K562 (cell line): ENCODE measurements at regions not wholly inside any gene's neighbourhood (a gene's known extent, or its start where the extent isn't known, plus 50 kb on each side); places are given as distances from the start of the nearest gene placed in this dataset.

ENCODE experiments used
- ATAC-seq: fragments of 200-7000 bp; cut with Tn5 transposase; 3 replicates; pipeline ENCODE4 v1.9.1; 2020; ENCODE audit warnings: moderate library complexity
- BruUV-seq: library from RNA; stranded (reverse); fragments of 400-500 nt; replicated peaks from 2 replicates; lab custom pipeline; 2021; lab: Mats Ljungman, UMichigan
- CTCF ChIA-PET: fragments of 300-600 bp; formaldehyde crosslinking; extraction: SDS; loops from one replicate; lab custom pipeline; 2021; ENCODE audit warnings: low intra/inter-chr PET ratio; lab: Yijun Ruan, JAX
- POLR2A ChIA-PET: fragments of 300-600, 350-650 bp; sonication (Branson Sonifier 250); formaldehyde crosslinking; extraction: SDS; loops from one replicate; lab custom pipeline; 2021; ENCODE audit warnings: antibody characterized with exemption, inconsistent platforms; lab: Yijun Ruan, JAX
- DNase-seq, 4 experiments: peaks; one replicate each; pipeline versions ENCODE4 v3.0.0 to v3.0.0-alpha.2; 2011 to 2018; ENCODE audit warnings: low spot score in 3 of 4, mixed read lengths in 3 of 4; ENCODE audit errors: extremely low read depth in 1 of 4
- FAIRE-seq: peaks from 2 replicates; lab custom pipeline; 2011; peaks lifted over from hg19 to GRCh38; lab: Jason Lieb, UNC
- H2AFZ ChIP-seq: 2 replicates; pipeline ENCODE4 v1.6.0; 2011; ENCODE audit warnings: low read depth, low read length, control low read depth, inconsistent platforms
- H3K27ac ChIP-seq: fragments of 200-600 bp; 3 replicates; pipeline ENCODE4 v1.8.0; 2011; ENCODE audit warnings: low read depth, mild to moderate bottlenecking, control low read depth, inconsistent platforms, low read length, moderate library complexity, mixed read lengths; ENCODE audit errors: extremely low read depth
- H3K27me3 ChIP-seq, 2 experiments: fragments of 300-600 bp in 1 of 2; 2 replicates in 1 of 2; 3 replicates in 1 of 2; pipeline versions ENCODE4 v1.6.0 to v1.8.0; 2011; ENCODE audit warnings: inconsistent platforms in 2 of 2, low read length in 2 of 2, mild to moderate bottlenecking in 1 of 2, mixed read lengths in 1 of 2, moderate library complexity in 1 of 2; ENCODE audit not compliant: control insufficient read depth in 2 of 2, insufficient read depth in 2 of 2
- H3K36me3 ChIP-seq: fragments of 300-600 bp; 3 replicates; pipeline ENCODE4 v1.8.0; 2011; ENCODE audit warnings: mild to moderate bottlenecking, low read length, inconsistent platforms; ENCODE audit not compliant: control insufficient read depth, insufficient read depth
- H3K4me1 ChIP-seq, 2 experiments: fragments of 200-600 bp in 1 of 2; replicated peaks in 1 of 2; 2 replicates in 1 of 2; 3 replicates in 1 of 2; pipeline versions ENCODE4 v1.5.1 to v1.8.0; 2011; ENCODE audit warnings: inconsistent platforms in 2 of 2, low read length in 2 of 2, mild to moderate bottlenecking in 1 of 2, mixed read lengths in 1 of 2, moderate library complexity in 1 of 2; ENCODE audit not compliant: control insufficient read depth in 2 of 2, insufficient read depth in 2 of 2
- H3K4me2 ChIP-seq: 2 replicates; pipeline ENCODE4 v1.6.1; 2011; ENCODE audit warnings: low read length, control low read depth, inconsistent platforms, mixed read lengths; ENCODE audit not compliant: insufficient read depth
- H3K4me3 ChIP-seq: fragments of 200-600 bp; sonication (generic), shearing (Covaris generic); 2 replicates; pipeline ENCODE4 v1.5.1; 2016; ENCODE audit warnings: control low read depth, inconsistent platforms
- H3K79me2 ChIP-seq: fragments of 200-600 bp; 3 replicates; pipeline ENCODE4 v1.8.0; 2011; ENCODE audit warnings: low read length, inconsistent platforms; ENCODE audit not compliant: control insufficient read depth, insufficient read depth
- H3K9ac ChIP-seq, 2 experiments: 2 replicates each; pipeline versions ENCODE4 v1.6.0 to v1.6.1; 2011; ENCODE audit warnings: low read depth in 2 of 2, low read length in 2 of 2, control low read depth in 1 of 2, inconsistent platforms in 1 of 2, mild to moderate bottlenecking in 1 of 2, mixed read lengths in 1 of 2; ENCODE audit not compliant: insufficient read depth in 1 of 2
- H3K9me1 ChIP-seq: one replicate; pipeline ENCODE4 v1.6.0; 2011; ENCODE audit warnings: inconsistent platforms, mild to moderate bottlenecking, low read length, moderate library complexity; ENCODE audit not compliant: control insufficient read depth, insufficient read depth
- H3K9me3 ChIP-seq: replicated peaks from 2 replicates; pipeline ENCODE4 v1.5.1; 2011; ENCODE audit warnings: low read depth, low read length, inconsistent platforms; ENCODE audit not compliant: control insufficient read depth, insufficient read depth
- H4K20me1 ChIP-seq: replicated peaks from 2 replicates; pipeline ENCODE4 v1.6.1; 2011; ENCODE audit warnings: low read length, inconsistent platforms, mixed read lengths; ENCODE audit not compliant: control insufficient read depth, insufficient read depth
- BRF1 ChIP-seq: IDR thresholded peaks from 3 replicates; pipeline ENCODE4 v1.6.1; 2011; ENCODE audit warnings: borderline replicate concordance, mild to moderate bottlenecking; ENCODE audit not compliant: insufficient read length; ENCODE audit errors: extremely low read depth
- CBFA2T2 ChIP-seq: fragments of 450-650 bp; conservative IDR thresholded peaks from 2 replicates; pipeline ENCODE4 v1.6.1; 2017; ENCODE audit warnings: mild to moderate bottlenecking
- CBX3 ChIP-seq, 2 experiments: IDR thresholded peaks; 1 replicate in 1 of 2; 2 replicates in 1 of 2; pipeline ENCODE4 v1.6.1; 2012; ENCODE audit warnings: inconsistent platforms in 2 of 2, low read length in 2 of 2, borderline replicate concordance in 1 of 2, control low read depth in 1 of 2
- CEBPG ChIP-seq, 3 experiments: fragments of 200-800 bp in 1 of 3; sonication (Bioruptor generic) in 1 of 3; sonication (generic) in 1 of 3; formaldehyde crosslinking in 1 of 3; IDR thresholded peaks in 2 of 3; conservative IDR thresholded peaks in 1 of 3; 2 replicates each; pipeline versions ENCODE4 v1.6.1 to v1.8.0; 2016 to 2022; ENCODE audit warnings: missing compliant biosample characterization in 2 of 3, missing genetic modification characterization in 2 of 3, mild to moderate bottlenecking in 1 of 3, missing genetic modification reagents in 1 of 3
- ETV5 ChIP-seq: sonication (generic); formaldehyde crosslinking; IDR thresholded peaks from 2 replicates; pipeline ENCODE4 v1.4.0; 2020; ENCODE audit warnings: low read depth, mild to moderate bottlenecking, missing genetic modification reagents
- GABPA ChIP-seq: fragments of 200-800 bp; sonication (Bioruptor generic); conservative IDR thresholded peaks from 2 replicates; pipeline ENCODE4 v1.6.1; 2016; ENCODE audit warnings: low read depth, missing genetic modification characterization, missing compliant biosample characterization
- GATAD2A ChIP-seq: fragments of 450-650 bp; IDR thresholded peaks from 2 replicates; pipeline ENCODE4 v1.6.1; 2017
- GATAD2B ChIP-seq: fragments of 450-650 bp; IDR thresholded peaks from 2 replicates; pipeline ENCODE4 v1.6.1; 2017; ENCODE audit warnings: mild to moderate bottlenecking, borderline replicate concordance
- POLR2AphosphoS2 ChIP-seq: IDR thresholded peaks from 2 replicates; pipeline ENCODE4 v1.6.1; 2012; ENCODE audit warnings: low read length, improper control_type of control experiment
- PREB ChIP-seq: sonication (generic); formaldehyde crosslinking; IDR thresholded peaks from 2 replicates; pipeline ENCODE4 v1.8.1; 2023; ENCODE audit warnings: mild to moderate bottlenecking, missing genetic modification reagents
- PTBP1 ChIP-seq: fragments of 200-400 bp; formaldehyde crosslinking; IDR thresholded peaks from 2 replicates; pipeline ENCODE4 v1.6.1; 2017; ENCODE audit warnings: low read depth, low read length
- RBM34 ChIP-seq: fragments of 200-400 bp; formaldehyde crosslinking; IDR thresholded peaks from 2 replicates; pipeline ENCODE4 v1.6.1; 2018; ENCODE audit warnings: low read length, borderline replicate concordance; ENCODE audit not compliant: insufficient read depth
- SNIP1 ChIP-seq: fragments of 450-650 bp; IDR thresholded peaks from 2 replicates; pipeline ENCODE4 v1.7.1; 2017; ENCODE audit warnings: low read depth, mild to moderate bottlenecking
- SRSF1 ChIP-seq: fragments of 200-400 bp; formaldehyde crosslinking; IDR thresholded peaks from 2 replicates; pipeline ENCODE4 v1.6.1; 2017; ENCODE audit warnings: mild to moderate bottlenecking, low read depth, low read length, moderate library complexity
- TSC22D4 ChIP-seq: fragments of 450-650 bp; IDR thresholded peaks from 2 replicates; pipeline ENCODE4 v1.6.1; 2016; ENCODE audit warnings: missing genetic modification characterization, missing biosample characterization, control low read depth
- ZBTB33 ChIP-seq: sonication (generic); formaldehyde crosslinking; IDR thresholded peaks from 2 replicates; pipeline ENCODE4 v1.8.1; 2023; ENCODE audit warnings: mild to moderate bottlenecking, missing genetic modification reagents
- ZKSCAN8 ChIP-seq: fragments of 200-800 bp; sonication (Bioruptor generic); IDR thresholded peaks from 2 replicates; pipeline ENCODE4 v1.6.1; 2016; ENCODE audit warnings: missing genetic modification characterization, missing compliant biosample characterization
- ZMIZ1 ChIP-seq, 2 experiments: fragments of 150-350 bp in 1 of 2; IDR thresholded peaks; 2 replicates each; pipeline ENCODE4 v1.6.1; 2012 to 2016; ENCODE audit warnings: low read depth in 2 of 2, low read length in 2 of 2, mild to moderate bottlenecking in 1 of 2, moderate library complexity in 1 of 2
- in situ Hi-C: fragments of 300-500 bp; cut with MboI; formaldehyde crosslinking; loops from 4 replicates; pipeline ENCODE4 v1.15.0; 2018; ENCODE audit warnings: inconsistent platforms, mixed read lengths
- intact Hi-C: fragments of 100-400 bp; cut with micrococcal nuclease; formaldehyde crosslinking; loops from 2 replicates; pipeline ENCODE4 v1.14.2; 2022

DNA sequence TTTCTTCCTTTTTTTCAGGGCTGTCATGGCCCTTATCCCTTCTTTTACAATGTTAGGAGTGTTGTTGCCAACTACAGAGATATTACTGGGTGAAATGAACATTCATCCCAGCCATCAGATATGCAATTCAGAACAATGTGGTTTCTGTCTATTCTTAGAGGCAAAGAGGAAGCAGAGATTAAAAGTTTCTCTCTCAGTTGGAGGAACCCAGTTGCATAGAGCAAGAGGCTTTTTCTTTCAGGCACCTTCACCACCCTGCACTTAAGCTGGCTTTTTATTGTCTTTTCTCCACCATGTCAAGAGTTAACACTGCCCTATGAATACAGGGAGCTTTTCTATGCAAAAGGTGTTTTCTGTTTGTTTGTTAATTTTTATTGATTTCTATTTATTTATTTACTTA, 1559.6 kb upstream of the IGFBP7 start:
- CTCF ChIA-PET = no interaction called here
- no peaks in the 10 kb centered on the region for H3K4me1 ChIP-seq
- TF ChIP-seq SRSF1 (no peak), TSC22D4 (tag) (no peak), ZBTB33 (CRISPR knock-in tag) (no peak), GATAD2B (no peak), GABPA (tag) (no peak), CBFA2T2 (no peak), CEBPG (CRISPR knock-in tag; IDR thresholded peaks at IDR 0.05) (no peak), CEBPG (tag; conservative IDR thresholded peaks at IDR 0.05 in 1 of 2, IDR thresholded peaks at IDR 0.05 in 1 of 2) (no peak), SNIP1 (no peak), ZKSCAN8 (CRISPR knock-in tag) (no peak), CBX3 (IDR thresholded peaks at IDR 0.05; ENCODE audit: borderline replicate concordance in 1 of 2, low read length in 2 of 2) (no peak), POLR2AphosphoS2 (no peak), GATAD2A (no peak), PREB (CRISPR knock-in tag) (no peak), RBM34 (no peak), PTBP1 (no peak), ETV5 (CRISPR knock-in tag) (no peak), BRF1 (no peak), ZMIZ1 (IDR thresholded peaks at IDR 0.05; ENCODE audit: low read depth in 2 of 2, low read length in 2 of 2) (no peak)

More for the DNA sequence above, 1559.6 kb upstream of the IGFBP7 start:
- DNase-seq (no peak), FAIRE-seq (no peak), ATAC-seq (no peak)
- intact Hi-C loops = no loop called here
- POLR2A ChIA-PET = no interaction called here
- Histone ChIP-seq H2AFZ (no peak overlapping the region), H4K20me1 (no peaks in the 10 kb centered on the region), H3K4me3 (no peak overlapping the region), H3K27ac (no peak overlapping the region), H3K9me1 (no peaks in the 10 kb centered on the region), H3K9me3 (no peaks in the 10 kb centered on the region), H3K27me3 (no peaks in the 10 kb centered on the region), H3K79me2 (no peaks in the 10 kb centered on the region), H3K9ac (no peak overlapping the region), H3K36me3 (no peaks in the 10 kb centered on the region), H3K4me2 (no peak overlapping the region)
- in situ Hi-C loops = no loop called here
- BruUV-seq = no TSS peak
